Gastroesophageal sphincter (tissue), 4 donors: ENCODE measurements at regions not wholly inside any gene's neighbourhood (a gene's known extent, or its start where the extent isn't known, plus 50 kb on each side); places are given as distances from the start of the nearest gene placed in this dataset.

Source experiments
- ATAC-seq: fragments of 150-250 bp; one replicate; pipeline ENCODE4 v1.9.1; 2016; ENCODE audit warnings: mild to moderate bottlenecking, moderate library complexity
- H3K27ac ChIP-seq, 4 donors: fragments of 200-600 bp; sonication (generic) in 3 of 4; 1 replicate in 3 of 4; 2 replicates in 1 of 4; pipeline ENCODE4 v1.5.1; 2016 to 2019
- H3K27me3 ChIP-seq: fragments of 200-600 bp; sonication (generic); one replicate; pipeline ENCODE4 v1.5.1; 2019
- H3K36me3 ChIP-seq, 2 donors: fragments of 200-600 bp; sonication (generic); one replicate each; pipeline ENCODE4 v1.5.1; 2019; ENCODE audit warnings: control low read depth in 1 of 2
- H3K4me1 ChIP-seq, 3 donors: fragments of 200-600 bp; sonication (generic); 1 replicate in 2 of 3; 2 replicates in 1 of 3; pipeline ENCODE4 v1.5.1; 2016 to 2019; ENCODE audit warnings: control low read depth in 2 of 3
- H3K4me3 ChIP-seq, 2 donors: fragments of 200-600 bp; sonication (generic); one replicate each; pipeline ENCODE4 v1.5.1; 2019; ENCODE audit warnings: mild to moderate bottlenecking in 1 of 2, moderate library complexity in 1 of 2
- H3K9me3 ChIP-seq, 3 donors: fragments of 200-600 bp; sonication (generic); one replicate each; pipeline ENCODE4 v1.5.1; 2017 to 2019; ENCODE audit warnings: control low read depth in 2 of 3
- CTCF ChIP-seq, 4 experiments: fragments of 200-600 bp in 2 of 4; fragments of 450-650 bp in 2 of 4; sonication (generic) in 1 of 4; IDR thresholded peaks; one replicate each; pipeline ENCODE4 v1.5.1; 2017 to 2019; ENCODE audit warnings: antibody characterized with exemption in 4 of 4, mild to moderate bottlenecking in 2 of 4, moderate library complexity in 2 of 4
- EP300 ChIP-seq: sonication (generic); formaldehyde crosslinking; IDR thresholded peaks from one replicate; pipeline ENCODE4 v1.6.1; 2017; ENCODE audit warnings: antibody characterized with exemption, mild to moderate bottlenecking
- POLR2A ChIP-seq, 2 donors: fragments of 450-650 bp; IDR thresholded peaks; one replicate each; pipeline ENCODE4 v1.6.1; 2017; ENCODE audit warnings: antibody characterized with exemption in 2 of 2, mild to moderate bottlenecking in 2 of 2, moderate library complexity in 1 of 2
- POLR2AphosphoS5 ChIP-seq: sonication (generic); formaldehyde crosslinking; IDR thresholded peaks from one replicate; pipeline ENCODE4 v1.6.1; 2017; ENCODE audit warnings: antibody characterized with exemption
- whole genome bisulfite sequencing, 2 donors: methylation state at CpG; one replicate each; pipeline ENCODE4 v1.1.5; 2018; ENCODE audit warnings: low coverage in 1 of 2; 5-methylcytosine and 5-hydroxymethylcytosine counted together

- ATAC-seq, result no peak
- no peak for TF ChIP-seq POLR2A (IDR thresholded peaks at IDR 0.05)
- no peak for TF ChIP-seq EP300
- TF ChIP-seq CTCF (IDR thresholded peaks at IDR 0.05), result no peak
- no peak for TF ChIP-seq POLR2AphosphoS5
- Histone ChIP-seq H3K9me3 (no peaks in the 10 kb centered on the region), H3K4me3 (no peak overlapping the region), H3K27me3 (no peaks in the 10 kb centered on the region), H3K27ac (no peak overlapping the region), H3K4me1 (no peaks in the 10 kb centered on the region), H3K36me3 (no peaks in the 10 kb centered on the region)
- WGBS, 2 donors, result 74 to 88% methylated on average over 1 to 2 of the region's 2 CpGs
Observed at GRCh38 chr7:52061666-52062065, 745.1 kb upstream of the COBL start.

GRCh38 chr7:52053525-52053924, 736.9 kb upstream of the COBL start:
- no peak for ATAC-seq
- no peak overlapping the region for H3K27ac ChIP-seq
- no peaks in the 10 kb centered on the region for H3K4me1 ChIP-seq
- H3K27me3 ChIP-seq, result no peaks in the 10 kb centered on the region
- TF ChIP-seq POLR2AphosphoS5 (no peak), CTCF (IDR thresholded peaks at IDR 0.05) (no peak), POLR2A (IDR thresholded peaks at IDR 0.05) (no peak), EP300 (no peak)
- H3K9me3 ChIP-seq, result no peaks in the 10 kb centered on the region
- 0 to 45% methylated on average over 1 of the region's 1 CpG for WGBS, 2 donors
- no peaks in the 10 kb centered on the region for H3K36me3 ChIP-seq
- H3K4me3 ChIP-seq, result no peak overlapping the region

- Histone ChIP-seq H3K27ac (no peak overlapping the region), H3K4me1 (no peaks in the 10 kb centered on the region), H3K36me3 (no peaks in the 10 kb centered on the region), H3K27me3 (no peaks in the 10 kb centered on the region), H3K9me3 (no peaks in the 10 kb centered on the region), H3K4me3 (no peak overlapping the region)
- WGBS, 2 donors, result 53 to 80% methylated on average over 2 to 4 of the region's 4 CpGs
- ATAC-seq, result no peak
- TF ChIP-seq EP300 (no peak), POLR2AphosphoS5 (no peak), POLR2A (IDR thresholded peaks at IDR 0.05) (no peak), CTCF (IDR thresholded peaks at IDR 0.05) (no peak)
Observed at GRCh38 chr7:52030722-52031121, 714.1 kb upstream of the COBL start.

GRCh38 chr7:52026140-52026539, 709.5 kb upstream of the COBL start:
- WGBS, 2 donors, result 76 to 92% methylated on average over 1 to 11 of the region's 11 CpGs
- TF ChIP-seq POLR2A (IDR thresholded peaks at IDR 0.05) (no peak), POLR2AphosphoS5 (no peak), EP300 (no peak), CTCF (IDR thresholded peaks at IDR 0.05) (no peak)
- no peaks in the 10 kb centered on the region for H3K9me3 ChIP-seq
- H3K36me3 ChIP-seq, result no peaks in the 10 kb centered on the region
- H3K27me3 ChIP-seq, result no peaks in the 10 kb centered on the region
- no peaks in the 10 kb centered on the region for H3K4me1 ChIP-seq
- H3K27ac ChIP-seq, result no peak overlapping the region
- no peak for ATAC-seq
- no peak overlapping the region for H3K4me3 ChIP-seq

GRCh38 chr7:52021343-52021742, 704.7 kb upstream of the COBL start:
- Histone ChIP-seq H3K27ac (no peak overlapping the region), H3K4me1 (no peaks in the 10 kb centered on the region), H3K9me3 (no peaks in the 10 kb centered on the region), H3K4me3 (no peak overlapping the region), H3K36me3 (no peaks in the 10 kb centered on the region), H3K27me3 (no peaks in the 10 kb centered on the region)
- ATAC-seq, result no peak
- WGBS, 2 donors, result 27 to 59% methylated on average over 3 of the region's 3 CpGs
- TF ChIP-seq POLR2A (IDR thresholded peaks at IDR 0.05) (no peak), POLR2AphosphoS5 (no peak), EP300 (no peak), CTCF (IDR thresholded peaks at IDR 0.05) (no peak)
